Activated CD8-positive, alpha-beta T cell treated with anti-CD3 and anti-CD28 coated beads for 36 hours (primary cell): ENCODE measurements at regions not wholly inside any gene's neighbourhood (a gene's known extent, or its start where the extent isn't known, plus 50 kb on each side); places are given as distances from the start of the nearest gene placed in this dataset.

ENCODE experiments used
- ATAC-seq: fragments of 200-7000 bp; cut with Tn5 transposase; one replicate; pipeline ENCODE4 v1.10.0; 2021; ENCODE audit warnings: mild to moderate bottlenecking, moderate library complexity
- CTCF ChIA-PET: fragments of 350-600 bp; sonication (Branson Sonifier 250); formaldehyde crosslinking; loops from one replicate; lab custom pipeline; 2021; ENCODE audit warnings: antibody characterized with exemption; lab: Charles Lee
- POLR2A ChIA-PET: fragments of 350-600 bp; sonication (Branson Sonifier 250); formaldehyde crosslinking; loops from one replicate; lab custom pipeline; 2021; ENCODE audit warnings: antibody characterized with exemption; lab: Charles Lee
- DNase-seq: peaks from one replicate; pipeline ENCODE4 v3.0.0-alpha.2; 2020
- H3K27ac Mint-ChIP-seq: one replicate; pipeline ENCODE4 v1.8.0; 2021; ENCODE audit warnings: mild to moderate bottlenecking, mixed read lengths
- H3K27me3 Mint-ChIP-seq: one replicate; pipeline ENCODE4 v1.8.0; 2021; ENCODE audit warnings: mixed read lengths
- H3K36me3 Mint-ChIP-seq: one replicate; pipeline ENCODE4 v1.8.0; 2021; ENCODE audit warnings: low read depth, mixed read lengths
- H3K4me1 Mint-ChIP-seq: one replicate; pipeline ENCODE4 v1.8.0; 2021; ENCODE audit warnings: low read depth, mixed read lengths
- H3K4me3 Mint-ChIP-seq: one replicate; pipeline ENCODE4 v1.8.0; 2021; ENCODE audit warnings: mild to moderate bottlenecking, moderate library complexity, mixed read lengths
- H3K9me3 Mint-ChIP-seq: one replicate; pipeline ENCODE4 v1.8.0; 2021; ENCODE audit warnings: mixed read lengths
- intact Hi-C: fragments of 100-400 bp; cut with micrococcal nuclease; formaldehyde crosslinking; loops from one replicate; pipeline ENCODE4 v1.10.0; 2022
- TF ChIP-seq, protein P1 (sequence below): fragments of 200-600 bp; IDR thresholded peaks from one replicate; pipeline ENCODE4 v1.8.0; 2022; ENCODE audit warnings: antibody characterized with exemption, mild to moderate bottlenecking

DNA sequence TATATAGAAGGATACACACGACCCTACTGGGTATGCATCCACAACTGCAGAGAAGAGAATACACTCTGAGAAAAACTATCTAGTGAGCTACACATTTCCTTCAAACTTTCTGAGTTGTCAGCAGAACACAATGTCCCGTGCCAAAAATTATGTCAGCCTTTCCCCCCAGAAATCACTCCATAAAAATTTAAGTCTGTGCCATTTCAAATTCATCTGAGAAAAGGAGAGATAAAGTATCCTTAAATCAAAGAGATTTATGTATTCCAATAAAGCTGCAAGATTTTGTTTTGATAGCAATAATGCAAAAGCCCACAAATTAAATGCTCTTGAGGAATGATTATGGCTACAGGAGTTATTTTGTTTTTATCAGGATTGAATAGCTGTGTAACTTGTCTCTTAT is 760.1 kb downstream of the CDH11 start:
- H3K9me3 Mint-ChIP-seq, result peaks cover 10% of the 10 kb centered on the region
- intact Hi-C loops, result no loop called here
- H3K27me3 Mint-ChIP-seq, result no peaks in the 10 kb centered on the region
- H3K27ac Mint-ChIP-seq, result no peak overlapping the region
- ChIA-PET POLR2A (no interaction called here), CTCF (no interaction called here)
- H3K36me3 Mint-ChIP-seq, result no peaks in the 10 kb centered on the region
- H3K4me3 Mint-ChIP-seq, result no peak overlapping the region
- TF ChIP-seq, protein P1, sequence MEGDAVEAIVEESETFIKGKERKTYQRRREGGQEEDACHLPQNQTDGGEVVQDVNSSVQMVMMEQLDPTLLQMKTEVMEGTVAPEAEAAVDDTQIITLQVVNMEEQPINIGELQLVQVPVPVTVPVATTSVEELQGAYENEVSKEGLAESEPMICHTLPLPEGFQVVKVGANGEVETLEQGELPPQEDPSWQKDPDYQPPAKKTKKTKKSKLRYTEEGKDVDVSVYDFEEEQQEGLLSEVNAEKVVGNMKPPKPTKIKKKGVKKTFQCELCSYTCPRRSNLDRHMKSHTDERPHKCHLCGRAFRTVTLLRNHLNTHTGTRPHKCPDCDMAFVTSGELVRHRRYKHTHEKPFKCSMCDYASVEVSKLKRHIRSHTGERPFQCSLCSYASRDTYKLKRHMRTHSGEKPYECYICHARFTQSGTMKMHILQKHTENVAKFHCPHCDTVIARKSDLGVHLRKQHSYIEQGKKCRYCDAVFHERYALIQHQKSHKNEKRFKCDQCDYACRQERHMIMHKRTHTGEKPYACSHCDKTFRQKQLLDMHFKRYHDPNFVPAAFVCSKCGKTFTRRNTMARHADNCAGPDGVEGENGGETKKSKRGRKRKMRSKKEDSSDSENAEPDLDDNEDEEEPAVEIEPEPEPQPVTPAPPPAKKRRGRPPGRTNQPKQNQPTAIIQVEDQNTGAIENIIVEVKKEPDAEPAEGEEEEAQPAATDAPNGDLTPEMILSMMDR, result no peak
- no peak for DNase-seq
- ATAC-seq, result no peak
- H3K4me1 Mint-ChIP-seq, result no peaks in the 10 kb centered on the region

DNA sequence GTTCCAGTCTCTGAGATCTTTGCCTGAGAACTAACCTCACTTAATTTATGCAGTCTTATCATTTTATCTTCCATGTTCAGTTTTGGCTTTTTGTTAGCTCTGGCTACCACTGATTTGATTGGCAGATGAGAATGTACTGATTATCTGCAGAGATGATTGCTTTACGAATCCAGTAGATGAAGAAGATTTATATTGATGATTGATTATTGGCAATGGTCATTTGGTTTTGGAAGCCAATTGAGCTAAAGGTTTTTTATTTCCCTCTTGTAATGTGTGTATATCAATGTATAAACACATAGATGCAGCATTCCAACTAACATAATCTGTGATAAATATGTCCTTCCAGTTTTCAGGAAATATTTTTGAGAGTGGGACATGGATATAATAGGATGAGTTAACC is 763.6 kb downstream of the CDH11 start:
- Mint-ChIP-seq H3K36me3 (no peaks in the 10 kb centered on the region), H3K27me3 (no peaks in the 10 kb centered on the region), H3K4me1 (no peaks in the 10 kb centered on the region), H3K9me3 (peaks cover 11% of the 10 kb centered on the region), H3K4me3 (no peak overlapping the region), H3K27ac (no peak overlapping the region)
- DNase-seq, result no peak
- intact Hi-C loops, result no loop called here
- CTCF ChIA-PET, result no interaction called here
- POLR2A ChIA-PET, result no interaction called here
- no peak for ATAC-seq
- TF ChIP-seq, protein P1, result no peak

DNA sequence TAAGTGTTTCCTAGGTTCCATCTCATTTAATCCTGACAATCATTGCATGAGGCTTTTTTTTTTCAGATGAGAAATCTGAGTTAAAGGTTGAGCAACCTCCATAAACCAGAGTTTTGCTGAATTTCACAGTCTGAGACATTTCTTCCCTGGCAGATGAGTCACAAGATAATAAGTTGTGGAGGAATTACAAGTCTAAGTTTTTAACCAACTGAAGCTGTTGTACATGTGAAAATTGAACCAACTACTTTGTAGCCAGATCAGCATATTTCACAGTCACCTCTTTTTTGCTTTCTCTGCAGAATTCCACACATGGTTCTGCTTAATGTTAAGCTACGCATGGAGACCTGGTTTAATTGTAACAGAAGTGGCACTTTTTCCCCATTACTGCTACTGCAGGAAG is 765.6 kb downstream of the CDH11 start:
- Mint-ChIP-seq H3K36me3 (no peaks in the 10 kb centered on the region), H3K4me3 (no peak overlapping the region), H3K27ac (no peak overlapping the region), H3K9me3 (peaks cover 11% of the 10 kb centered on the region), H3K27me3 (no peaks in the 10 kb centered on the region), H3K4me1 (no peaks in the 10 kb centered on the region)
- CTCF ChIA-PET, result no interaction called here
- TF ChIP-seq, protein P1, result no peak
- intact Hi-C loops, result no loop called here
- POLR2A ChIA-PET, result no interaction called here
- ATAC-seq (no peak), DNase-seq (no peak)

DNA sequence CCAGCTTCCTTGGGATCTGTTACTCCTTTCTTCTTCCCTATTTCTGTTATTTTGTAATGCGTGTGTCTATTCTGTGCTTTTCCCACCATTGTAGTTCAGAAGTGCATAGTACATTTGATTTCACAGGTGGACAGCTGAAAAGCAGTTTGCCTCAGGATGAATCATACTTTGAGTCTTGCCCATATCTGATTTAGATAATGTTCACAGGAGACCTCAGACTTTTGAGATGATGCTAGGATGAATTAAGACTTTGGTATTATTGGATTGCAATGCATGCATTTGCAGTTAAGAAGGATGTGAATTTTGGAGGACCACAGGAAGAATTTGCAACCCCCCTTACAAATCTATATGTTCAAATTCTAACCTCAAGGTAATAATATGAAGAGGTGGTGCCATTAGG is 769.6 kb downstream of the CDH11 start:
- no peak overlapping the region for H3K4me3 Mint-ChIP-seq
- intact Hi-C loops, result no loop called here
- DNase-seq, result no peak
- TF ChIP-seq, protein P1, result no peak
- H3K36me3 Mint-ChIP-seq, result no peaks in the 10 kb centered on the region
- no peaks in the 10 kb centered on the region for H3K4me1 Mint-ChIP-seq
- no peak overlapping the region for H3K27ac Mint-ChIP-seq
- POLR2A ChIA-PET, result no interaction called here
- no peak for ATAC-seq
- H3K9me3 Mint-ChIP-seq, result peaks cover 15% of the 10 kb centered on the region
- no peaks in the 10 kb centered on the region for H3K27me3 Mint-ChIP-seq
- CTCF ChIA-PET, result no interaction called here

DNA sequence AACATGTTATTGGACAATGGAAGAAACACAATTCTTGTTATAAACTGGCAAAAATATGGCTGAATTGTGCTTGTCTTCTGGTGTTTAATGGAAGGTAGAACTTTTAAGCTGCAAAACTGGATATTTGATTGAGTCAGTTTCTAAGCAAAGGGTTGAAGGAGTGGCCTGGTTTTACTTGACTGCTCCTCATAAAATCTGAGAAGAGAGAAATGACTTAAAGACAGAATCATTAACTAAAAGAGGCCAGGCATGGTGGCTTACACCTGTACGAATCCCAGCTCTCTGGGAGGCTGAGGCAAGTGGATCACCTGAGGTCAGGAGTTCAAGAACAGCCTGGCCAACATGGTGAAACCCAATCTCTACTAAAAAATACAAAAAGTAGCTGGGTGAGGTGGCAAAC is 770.7 kb downstream of the CDH11 start:
- no peaks in the 10 kb centered on the region for H3K4me1 Mint-ChIP-seq
- no peaks in the 10 kb centered on the region for H3K27me3 Mint-ChIP-seq
- intact Hi-C loops, result no loop called here
- H3K9me3 Mint-ChIP-seq, result peaks cover 10% of the 10 kb centered on the region
- TF ChIP-seq, protein P1, result no peak
- no peak overlapping the region for H3K4me3 Mint-ChIP-seq
- H3K36me3 Mint-ChIP-seq, result no peaks in the 10 kb centered on the region
- ATAC-seq, result no peak
- no peak for DNase-seq
- no peak overlapping the region for H3K27ac Mint-ChIP-seq
- POLR2A ChIA-PET, result no interaction called here
- CTCF ChIA-PET, result no interaction called here
